SK-N-SH (cell line): ENCODE measurements at regions not wholly inside any gene's neighbourhood (a gene's known extent, or its start where the extent isn't known, plus 50 kb on each side); places are given as distances from the start of the nearest gene placed in this dataset.

Experiments used
- CTCF ChIP-seq: fragments of 200-600 bp; sonication (generic); IDR thresholded peaks from 2 replicates; pipeline ENCODE4 v1.6.1; 2017; ENCODE audit warnings: antibody characterized with exemption, mild to moderate bottlenecking, moderate library complexity
- ELF1 ChIP-seq: IDR thresholded peaks from 2 replicates; pipeline ENCODE4 v1.4.0; 2012
- EZH2phosphoT487 ChIP-seq: fragments of 200-600 bp; sonication (generic); IDR thresholded peaks from 2 replicates; pipeline ENCODE4 v1.6.1; 2017; ENCODE audit warnings: low read depth, mixed run types, mild to moderate bottlenecking, antibody characterized with exemption, moderate library complexity, borderline replicate concordance
- FOXM1 ChIP-seq: IDR thresholded peaks from 2 replicates; pipeline ENCODE4 v1.4.0; 2012; ENCODE audit warnings: low read depth, mild to moderate bottlenecking
- GATA2 ChIP-seq: sonication (generic); formaldehyde crosslinking; IDR thresholded peaks from 2 replicates; pipeline ENCODE4 v1.5.0; 2020; ENCODE audit warnings: mild to moderate bottlenecking, missing genetic modification reagents
- MAX ChIP-seq: IDR thresholded peaks from 2 replicates; pipeline ENCODE4 v1.4.0; 2012; ENCODE audit warnings: low read depth
- MEF2A ChIP-seq: IDR thresholded peaks from 2 replicates; pipeline ENCODE4 v1.4.0; 2012; ENCODE audit warnings: low read depth, borderline replicate concordance
- PBX3 ChIP-seq: IDR thresholded peaks from 2 replicates; pipeline ENCODE4; 2012
- POLR2AphosphoS5 ChIP-seq: IDR thresholded peaks from 2 replicates; pipeline ENCODE4 v1.6.1; 2012; ENCODE audit warnings: low read depth, low read length
- RAD21 ChIP-seq: IDR thresholded peaks from 2 replicates; pipeline ENCODE4 v1.6.1; 2012; ENCODE audit warnings: mild to moderate bottlenecking, low read length
- REST ChIP-seq: IDR thresholded peaks from 2 replicates; pipeline ENCODE4 v1.6.1; 2012; ENCODE audit warnings: mild to moderate bottlenecking, low read depth, low read length, moderate library complexity
- YY1 ChIP-seq: IDR thresholded peaks from 2 replicates; pipeline ENCODE4 v1.4.0; 2012; ENCODE audit warnings: low read depth, mild to moderate bottlenecking

GRCh38 chr2:84170979-84171378 lies 288.1 kb downstream of the SUCLG1 start:
- TF ChIP-seq CTCF (no peak), EZH2phosphoT487 (no peak), POLR2AphosphoS5 (no peak), RAD21 (no peak), PBX3 (no peak), ELF1 (no peak), YY1 (no peak), GATA2 (CRISPR knock-in tag) (no peak), REST (no peak), FOXM1 (no peak), MEF2A (no peak), MAX (no peak)
